Liver (tissue), 3 donors: ENCODE measurements at regions not wholly inside any gene's neighbourhood (a gene's known extent, or its start where the extent isn't known, plus 50 kb on each side); places are given as distances from the start of the nearest gene placed in this dataset.

Experiments
- FOXA1 ChIP-seq: IDR thresholded peaks from 2 replicates; pipeline ENCODE4 v1.6.1; 2016; ENCODE audit warnings: antibody characterized with exemption
- GABPA ChIP-seq, 2 donors: IDR thresholded peaks in 1 of 2; conservative IDR thresholded peaks in 1 of 2; 2 replicates each; pipeline ENCODE4 v1.6.1; 2016; ENCODE audit warnings: antibody characterized with exemption in 2 of 2, mild to moderate bottlenecking in 1 of 2, moderate library complexity in 1 of 2
- RAD21 ChIP-seq, 2 donors: IDR thresholded peaks; 2 replicates each; pipeline ENCODE4 v1.6.1; 2016; ENCODE audit warnings: antibody characterized with exemption in 2 of 2, mild to moderate bottlenecking in 2 of 2
- YY1 ChIP-seq: IDR thresholded peaks from 2 replicates; pipeline ENCODE4 v1.6.1; 2016; ENCODE audit warnings: antibody characterized with exemption, mild to moderate bottlenecking
- TF ChIP-seq, protein P1 (sequence below): fragments of 150-350 bp; IDR thresholded peaks from 2 replicates; pipeline ENCODE4 v1.5.1; 2017; ENCODE audit warnings: improper control_type of control experiment, low read depth, low read length; ENCODE audit not compliant: missing input control
- TF ChIP-seq, protein P2 (sequence below): IDR thresholded peaks from 2 replicates; pipeline ENCODE4 v1.6.1; 2016; ENCODE audit warnings: antibody characterized with exemption, mild to moderate bottlenecking
- donor health status: healthy.
- donor health status: healthy.

DNA sequence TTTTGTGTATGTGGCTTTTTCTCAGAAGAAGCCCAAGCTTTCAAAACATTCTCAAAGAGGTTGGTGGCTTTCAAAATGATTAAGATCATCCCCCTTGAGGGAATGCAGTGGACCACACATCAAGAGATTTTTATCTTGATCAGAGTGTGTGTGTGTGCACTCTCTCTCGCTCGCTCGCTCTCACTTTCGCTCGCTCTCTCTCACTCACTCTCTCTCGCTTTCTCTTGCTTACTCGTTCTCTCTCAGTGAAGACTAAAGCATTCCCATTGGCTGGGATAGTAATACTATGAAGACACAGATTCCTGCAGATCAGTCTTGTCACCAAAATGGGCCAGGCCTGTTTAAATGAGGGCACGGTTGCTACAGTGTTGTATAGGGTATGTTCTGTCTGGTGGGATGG is 365.7 kb downstream of the EDEM1 start:
- TF ChIP-seq, protein P1, sequence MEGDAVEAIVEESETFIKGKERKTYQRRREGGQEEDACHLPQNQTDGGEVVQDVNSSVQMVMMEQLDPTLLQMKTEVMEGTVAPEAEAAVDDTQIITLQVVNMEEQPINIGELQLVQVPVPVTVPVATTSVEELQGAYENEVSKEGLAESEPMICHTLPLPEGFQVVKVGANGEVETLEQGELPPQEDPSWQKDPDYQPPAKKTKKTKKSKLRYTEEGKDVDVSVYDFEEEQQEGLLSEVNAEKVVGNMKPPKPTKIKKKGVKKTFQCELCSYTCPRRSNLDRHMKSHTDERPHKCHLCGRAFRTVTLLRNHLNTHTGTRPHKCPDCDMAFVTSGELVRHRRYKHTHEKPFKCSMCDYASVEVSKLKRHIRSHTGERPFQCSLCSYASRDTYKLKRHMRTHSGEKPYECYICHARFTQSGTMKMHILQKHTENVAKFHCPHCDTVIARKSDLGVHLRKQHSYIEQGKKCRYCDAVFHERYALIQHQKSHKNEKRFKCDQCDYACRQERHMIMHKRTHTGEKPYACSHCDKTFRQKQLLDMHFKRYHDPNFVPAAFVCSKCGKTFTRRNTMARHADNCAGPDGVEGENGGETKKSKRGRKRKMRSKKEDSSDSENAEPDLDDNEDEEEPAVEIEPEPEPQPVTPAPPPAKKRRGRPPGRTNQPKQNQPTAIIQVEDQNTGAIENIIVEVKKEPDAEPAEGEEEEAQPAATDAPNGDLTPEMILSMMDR: no peak
- TF ChIP-seq GABPA (IDR thresholded peaks at IDR 0.05 in 1 of 2, conservative IDR thresholded peaks at IDR 0.05 in 1 of 2) (no peak), FOXA1 (no peak), YY1 (no peak), RAD21 (IDR thresholded peaks at IDR 0.05) (no peak)
- TF ChIP-seq, protein P2, sequence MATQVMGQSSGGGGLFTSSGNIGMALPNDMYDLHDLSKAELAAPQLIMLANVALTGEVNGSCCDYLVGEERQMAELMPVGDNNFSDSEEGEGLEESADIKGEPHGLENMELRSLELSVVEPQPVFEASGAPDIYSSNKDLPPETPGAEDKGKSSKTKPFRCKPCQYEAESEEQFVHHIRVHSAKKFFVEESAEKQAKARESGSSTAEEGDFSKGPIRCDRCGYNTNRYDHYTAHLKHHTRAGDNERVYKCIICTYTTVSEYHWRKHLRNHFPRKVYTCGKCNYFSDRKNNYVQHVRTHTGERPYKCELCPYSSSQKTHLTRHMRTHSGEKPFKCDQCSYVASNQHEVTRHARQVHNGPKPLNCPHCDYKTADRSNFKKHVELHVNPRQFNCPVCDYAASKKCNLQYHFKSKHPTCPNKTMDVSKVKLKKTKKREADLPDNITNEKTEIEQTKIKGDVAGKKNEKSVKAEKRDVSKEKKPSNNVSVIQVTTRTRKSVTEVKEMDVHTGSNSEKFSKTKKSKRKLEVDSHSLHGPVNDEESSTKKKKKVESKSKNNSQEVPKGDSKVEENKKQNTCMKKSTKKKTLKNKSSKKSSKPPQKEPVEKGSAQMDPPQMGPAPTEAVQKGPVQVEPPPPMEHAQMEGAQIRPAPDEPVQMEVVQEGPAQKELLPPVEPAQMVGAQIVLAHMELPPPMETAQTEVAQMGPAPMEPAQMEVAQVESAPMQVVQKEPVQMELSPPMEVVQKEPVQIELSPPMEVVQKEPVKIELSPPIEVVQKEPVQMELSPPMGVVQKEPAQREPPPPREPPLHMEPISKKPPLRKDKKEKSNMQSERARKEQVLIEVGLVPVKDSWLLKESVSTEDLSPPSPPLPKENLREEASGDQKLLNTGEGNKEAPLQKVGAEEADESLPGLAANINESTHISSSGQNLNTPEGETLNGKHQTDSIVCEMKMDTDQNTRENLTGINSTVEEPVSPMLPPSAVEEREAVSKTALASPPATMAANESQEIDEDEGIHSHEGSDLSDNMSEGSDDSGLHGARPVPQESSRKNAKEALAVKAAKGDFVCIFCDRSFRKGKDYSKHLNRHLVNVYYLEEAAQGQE: no peak
